ENCODE measurements at regions not wholly inside any gene's neighbourhood (a gene's known extent, or its start where the extent isn't known, plus 50 kb on each side); places are given as distances from the start of the nearest gene placed in this dataset.

DNA sequence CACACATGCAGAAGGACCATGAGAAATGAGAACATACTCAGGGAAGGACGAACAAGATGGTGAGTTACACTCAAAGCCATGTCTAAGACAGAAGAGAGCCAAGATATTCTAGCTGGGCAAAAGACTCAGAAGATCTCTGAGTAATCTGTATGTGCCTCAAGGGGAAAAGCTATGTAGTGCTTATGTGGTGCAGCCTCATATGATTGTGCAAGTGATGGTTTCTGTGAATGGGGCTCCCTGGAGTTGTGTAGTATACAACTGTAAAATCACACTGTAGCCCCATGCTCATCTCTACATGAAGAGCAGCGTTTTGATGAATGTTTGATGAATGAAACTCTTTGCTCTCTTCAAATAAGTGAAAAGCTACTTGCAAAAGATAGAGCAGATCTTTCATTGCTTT, 57.5 kb downstream of the OSR1 start:
- Mint-ChIP-seq H3K27me3 (ENCODE audit: low read depth) (no peaks in the 10 kb centered on the region), H3K36me3 (ENCODE audit: low read depth) (no peaks in the 10 kb centered on the region), H3K4me3 (no peak overlapping the region), H3K4me1 (peaks cover 9% of the 10 kb centered on the region), H3K27ac (ENCODE audit: unreplicated experiment) (no peak overlapping the region), H3K9me3 (peaks cover 4% of the 10 kb centered on the region)
- TF ChIP-seq, protein P1, sequence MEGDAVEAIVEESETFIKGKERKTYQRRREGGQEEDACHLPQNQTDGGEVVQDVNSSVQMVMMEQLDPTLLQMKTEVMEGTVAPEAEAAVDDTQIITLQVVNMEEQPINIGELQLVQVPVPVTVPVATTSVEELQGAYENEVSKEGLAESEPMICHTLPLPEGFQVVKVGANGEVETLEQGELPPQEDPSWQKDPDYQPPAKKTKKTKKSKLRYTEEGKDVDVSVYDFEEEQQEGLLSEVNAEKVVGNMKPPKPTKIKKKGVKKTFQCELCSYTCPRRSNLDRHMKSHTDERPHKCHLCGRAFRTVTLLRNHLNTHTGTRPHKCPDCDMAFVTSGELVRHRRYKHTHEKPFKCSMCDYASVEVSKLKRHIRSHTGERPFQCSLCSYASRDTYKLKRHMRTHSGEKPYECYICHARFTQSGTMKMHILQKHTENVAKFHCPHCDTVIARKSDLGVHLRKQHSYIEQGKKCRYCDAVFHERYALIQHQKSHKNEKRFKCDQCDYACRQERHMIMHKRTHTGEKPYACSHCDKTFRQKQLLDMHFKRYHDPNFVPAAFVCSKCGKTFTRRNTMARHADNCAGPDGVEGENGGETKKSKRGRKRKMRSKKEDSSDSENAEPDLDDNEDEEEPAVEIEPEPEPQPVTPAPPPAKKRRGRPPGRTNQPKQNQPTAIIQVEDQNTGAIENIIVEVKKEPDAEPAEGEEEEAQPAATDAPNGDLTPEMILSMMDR (conservative IDR thresholded peaks at IDR 0.05), result no peak
- no peak for DNase-seq (ENCODE audit: low read depth, low spot score)

DNA sequence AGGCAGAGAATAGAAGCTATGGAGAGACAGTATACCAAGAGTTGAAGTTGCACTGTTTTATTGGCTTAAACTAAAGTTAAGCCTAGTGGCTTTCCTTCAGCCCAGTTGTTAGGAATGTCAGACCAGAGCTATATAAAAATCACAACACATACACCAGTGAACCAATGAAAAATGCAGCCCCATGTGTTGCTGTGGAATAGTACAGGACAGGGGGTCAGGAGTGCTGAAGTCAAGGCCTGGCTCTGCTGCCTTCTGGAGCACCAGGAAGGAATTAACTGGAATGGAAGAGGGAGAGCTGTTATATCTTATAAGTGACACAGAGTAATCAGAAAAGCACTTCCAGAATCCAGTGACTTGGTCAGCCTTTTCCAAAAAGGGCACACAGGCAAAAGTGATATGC, 58.9 kb downstream of the OSR1 start:
- Mint-ChIP-seq H3K36me3 (ENCODE audit: low read depth) (no peaks in the 10 kb centered on the region), H3K9me3 (no peaks in the 10 kb centered on the region), H3K4me3 (no peak overlapping the region), H3K4me1 (no peaks in the 10 kb centered on the region), H3K27me3 (ENCODE audit: low read depth) (no peaks in the 10 kb centered on the region), H3K27ac (ENCODE audit: unreplicated experiment) (no peak overlapping the region)
- DNase-seq (ENCODE audit: low read depth, low spot score), result no peak
- TF ChIP-seq, protein P1 (conservative IDR thresholded peaks at IDR 0.05), result no peak

DNA sequence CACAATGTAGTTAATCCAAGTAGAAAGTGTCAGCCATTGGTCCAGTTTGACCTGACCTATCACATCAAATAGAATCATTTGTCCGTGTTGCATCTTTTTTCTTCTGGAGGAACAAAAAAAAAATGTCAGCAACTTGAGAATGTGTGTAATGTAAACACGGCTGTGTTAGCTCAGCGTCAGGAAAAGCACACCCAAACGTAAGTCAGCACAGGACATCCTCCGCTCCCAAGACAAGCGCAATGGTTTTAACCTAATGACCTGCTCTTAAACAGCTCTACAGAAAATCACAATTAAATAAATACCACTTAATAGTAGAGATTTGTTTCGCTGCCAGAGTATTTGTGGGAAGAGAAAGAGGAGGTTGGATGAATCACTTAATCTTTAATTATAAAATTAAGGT, 59.4 kb downstream of the OSR1 start:
- H3K36me3 Mint-ChIP-seq (ENCODE audit: low read depth), result no peaks in the 10 kb centered on the region
- no peaks in the 10 kb centered on the region for H3K9me3 Mint-ChIP-seq
- no peak for DNase-seq (ENCODE audit: low read depth, low spot score)
- H3K27me3 Mint-ChIP-seq (ENCODE audit: low read depth), result no peaks in the 10 kb centered on the region
- H3K27ac Mint-ChIP-seq (ENCODE audit: unreplicated experiment), result no peak overlapping the region
- H3K4me3 Mint-ChIP-seq, result no peak overlapping the region
- TF ChIP-seq, protein P1 (conservative IDR thresholded peaks at IDR 0.05), result no peak
- no peaks in the 10 kb centered on the region for H3K4me1 Mint-ChIP-seq

DNA sequence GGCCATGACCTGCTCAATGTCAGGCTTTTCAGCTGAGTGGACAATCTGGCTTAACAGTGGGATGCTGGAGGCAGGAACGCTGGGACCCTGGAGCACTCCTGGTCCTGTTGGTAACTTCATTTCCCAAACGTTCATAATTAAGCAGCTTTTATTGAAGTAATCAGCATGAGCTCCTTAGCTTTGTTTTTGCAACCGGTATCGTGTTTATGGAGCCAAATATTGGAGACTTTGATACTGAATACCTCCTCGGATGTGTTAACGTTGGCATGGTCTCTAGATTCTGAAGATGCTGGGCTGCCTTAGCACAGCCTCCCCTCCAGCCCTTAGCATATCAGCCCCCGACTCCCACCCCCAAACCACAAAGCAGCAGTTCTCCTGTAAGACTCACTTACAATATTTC, 60.7 kb downstream of the OSR1 start:
- Mint-ChIP-seq H3K4me1 (no peaks in the 10 kb centered on the region), H3K27me3 (ENCODE audit: low read depth) (no peaks in the 10 kb centered on the region), H3K36me3 (ENCODE audit: low read depth) (no peaks in the 10 kb centered on the region), H3K4me3 (no peak overlapping the region), H3K9me3 (no peaks in the 10 kb centered on the region), H3K27ac (ENCODE audit: unreplicated experiment) (no peak overlapping the region)
- no peak for DNase-seq (ENCODE audit: low read depth, low spot score)
- TF ChIP-seq, protein P1 (conservative IDR thresholded peaks at IDR 0.05), result no peak

DNA sequence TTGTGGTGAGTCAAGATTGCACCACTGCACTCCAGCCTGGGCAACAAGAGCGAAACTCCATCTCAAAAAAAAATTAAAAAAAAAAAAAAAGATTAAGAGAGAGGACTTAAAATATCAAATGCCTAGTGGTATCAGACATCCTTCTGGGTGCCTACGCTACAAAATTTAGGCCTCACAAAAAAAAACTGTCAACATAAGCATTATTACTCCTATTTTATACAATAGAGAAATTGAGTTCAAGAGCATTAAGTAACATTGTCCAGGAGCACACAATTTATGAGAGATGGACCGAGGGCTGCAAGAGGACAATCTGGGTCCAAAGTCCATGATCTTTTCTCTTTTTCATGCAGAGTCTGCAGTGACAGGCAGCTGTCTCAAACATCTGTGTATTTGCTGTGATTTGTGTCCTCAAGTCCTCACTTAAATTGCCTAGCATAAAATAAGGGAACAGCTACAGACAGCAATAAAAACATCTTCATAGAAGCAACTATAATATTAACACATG, 62.4 kb downstream of the OSR1 start:
- H3K4me1 Mint-ChIP-seq, result no peaks in the 10 kb centered on the region
- no peaks in the 10 kb centered on the region for H3K27me3 Mint-ChIP-seq (ENCODE audit: low read depth)
- TF ChIP-seq, protein P1 (conservative IDR thresholded peaks at IDR 0.05), result no peak
- no peak overlapping the region for H3K27ac Mint-ChIP-seq (ENCODE audit: unreplicated experiment)
- DNase-seq (ENCODE audit: low read depth, low spot score), result no peak
- H3K36me3 Mint-ChIP-seq (ENCODE audit: low read depth), result no peaks in the 10 kb centered on the region
- no peak overlapping the region for H3K4me3 Mint-ChIP-seq
- no peaks in the 10 kb centered on the region for H3K9me3 Mint-ChIP-seq

DNA sequence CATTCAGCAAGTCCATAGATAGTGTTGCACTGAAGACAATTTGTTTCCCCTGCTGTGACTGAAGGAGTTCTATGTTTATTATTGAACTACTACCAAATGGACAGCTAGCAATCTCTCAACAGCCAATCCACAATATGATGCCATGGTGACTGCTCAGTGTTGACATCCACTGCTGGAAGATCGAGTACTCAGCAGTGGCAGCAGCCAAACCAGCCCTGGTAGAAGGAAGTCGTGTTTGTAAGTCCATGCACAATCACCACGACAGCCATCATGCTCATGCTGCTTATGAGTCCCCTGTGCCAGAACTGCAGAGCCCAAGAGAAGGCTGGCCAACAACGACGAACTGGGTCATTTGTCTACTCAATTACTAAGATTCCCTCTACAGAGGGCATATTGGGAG, 66.4 kb downstream of the OSR1 start:
- Mint-ChIP-seq H3K27ac (ENCODE audit: unreplicated experiment) (no peak overlapping the region), H3K9me3 (no peaks in the 10 kb centered on the region), H3K27me3 (ENCODE audit: low read depth) (no peaks in the 10 kb centered on the region), H3K4me3 (no peak overlapping the region), H3K4me1 (no peaks in the 10 kb centered on the region), H3K36me3 (ENCODE audit: low read depth) (no peaks in the 10 kb centered on the region)
- TF ChIP-seq, protein P1 (conservative IDR thresholded peaks at IDR 0.05), result no peak
- DNase-seq (ENCODE audit: low read depth, low spot score), result no peak

Data from neural crest cell (in vitro differentiated cells).